ENCODE measurements at regions not wholly inside any gene's neighbourhood (a gene's known extent, or its start where the extent isn't known, plus 50 kb on each side); places are given as distances from the start of the nearest gene placed in this dataset.

DNA sequence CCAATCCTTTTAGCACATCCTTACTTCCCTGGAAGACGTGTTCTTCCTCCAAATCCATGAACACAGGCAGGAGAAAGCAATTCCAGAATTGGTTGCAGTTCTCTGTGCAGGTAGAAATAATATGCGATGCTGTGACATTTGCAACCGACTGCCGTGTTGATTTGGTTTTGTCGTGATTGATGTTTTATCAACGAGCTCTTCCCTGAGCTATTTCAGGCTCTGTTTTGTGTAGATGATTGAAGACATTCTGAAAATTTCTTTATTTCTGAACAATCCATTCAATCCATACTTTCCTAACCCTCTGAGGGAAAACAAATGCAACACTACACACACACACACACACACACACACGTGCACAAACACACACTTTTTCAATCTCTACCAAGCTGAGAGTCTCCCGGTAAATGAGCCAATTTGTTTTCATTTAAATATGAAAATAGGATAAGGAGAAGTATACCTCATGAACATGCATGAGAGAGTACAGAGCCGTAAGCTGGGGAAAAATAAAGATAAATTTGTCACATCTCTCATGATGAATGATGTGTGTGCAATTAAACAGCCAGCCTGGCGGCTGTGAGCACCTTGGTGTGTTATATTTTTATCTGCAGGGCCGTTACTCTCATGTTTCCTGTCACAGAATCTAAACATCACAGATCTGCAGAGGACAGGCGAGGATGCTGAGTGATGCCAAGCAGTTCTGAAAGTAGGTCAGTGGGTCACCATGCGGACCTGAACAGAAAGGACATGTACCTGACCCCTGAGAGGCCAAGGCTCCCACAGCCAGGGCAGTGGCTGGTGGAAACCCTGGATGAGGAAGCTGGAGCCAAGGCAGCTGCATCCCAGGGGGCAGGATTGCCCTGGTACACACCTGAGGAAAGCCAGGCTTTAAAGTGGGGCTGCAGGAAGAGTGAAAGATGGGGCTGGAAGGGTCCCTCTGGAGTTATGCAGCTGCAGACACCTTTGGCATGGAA is 64.8 kb downstream of the PDCL3 start:
- peak; percentile 32 for DNase-seq

- peak; percentile 46 for DNase-seq
Observed at GRCh38 chr2:100628506-100628905, 65.7 kb downstream of the PDCL3 start.

- peak; percentile 38 for DNase-seq
Observed at GRCh38 chr2:100629309-100629708, 66.5 kb downstream of the PDCL3 start.

- DNase-seq = peak; percentile 42
Observed at GRCh38 chr2:100630473-100630977, 67.7 kb downstream of the PDCL3 start.

- DNase-seq = peak; percentile 12
Observed at GRCh38 chr2:100632037-100632436, 69.2 kb downstream of the PDCL3 start.

DNA sequence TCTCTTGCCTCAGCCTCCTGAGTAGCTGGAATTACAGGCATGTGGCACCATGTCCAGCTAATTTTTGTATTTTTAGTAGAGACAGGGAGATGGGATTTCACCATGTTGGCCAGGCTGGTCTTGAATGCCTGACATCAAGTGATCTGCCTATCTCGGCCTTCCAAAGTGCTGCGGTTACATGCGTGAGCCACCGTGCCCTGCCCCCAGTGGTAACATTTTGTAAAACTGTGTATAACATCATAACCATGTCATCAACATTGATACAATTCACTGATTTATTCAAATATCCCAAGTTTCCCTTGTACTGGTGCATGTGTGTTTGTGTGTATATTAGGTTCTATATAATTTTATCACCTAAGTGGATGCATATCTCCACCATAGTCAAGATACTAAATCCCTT is 70.0 kb downstream of the PDCL3 start:
- DNase-seq = peak; percentile 6

DNA sequence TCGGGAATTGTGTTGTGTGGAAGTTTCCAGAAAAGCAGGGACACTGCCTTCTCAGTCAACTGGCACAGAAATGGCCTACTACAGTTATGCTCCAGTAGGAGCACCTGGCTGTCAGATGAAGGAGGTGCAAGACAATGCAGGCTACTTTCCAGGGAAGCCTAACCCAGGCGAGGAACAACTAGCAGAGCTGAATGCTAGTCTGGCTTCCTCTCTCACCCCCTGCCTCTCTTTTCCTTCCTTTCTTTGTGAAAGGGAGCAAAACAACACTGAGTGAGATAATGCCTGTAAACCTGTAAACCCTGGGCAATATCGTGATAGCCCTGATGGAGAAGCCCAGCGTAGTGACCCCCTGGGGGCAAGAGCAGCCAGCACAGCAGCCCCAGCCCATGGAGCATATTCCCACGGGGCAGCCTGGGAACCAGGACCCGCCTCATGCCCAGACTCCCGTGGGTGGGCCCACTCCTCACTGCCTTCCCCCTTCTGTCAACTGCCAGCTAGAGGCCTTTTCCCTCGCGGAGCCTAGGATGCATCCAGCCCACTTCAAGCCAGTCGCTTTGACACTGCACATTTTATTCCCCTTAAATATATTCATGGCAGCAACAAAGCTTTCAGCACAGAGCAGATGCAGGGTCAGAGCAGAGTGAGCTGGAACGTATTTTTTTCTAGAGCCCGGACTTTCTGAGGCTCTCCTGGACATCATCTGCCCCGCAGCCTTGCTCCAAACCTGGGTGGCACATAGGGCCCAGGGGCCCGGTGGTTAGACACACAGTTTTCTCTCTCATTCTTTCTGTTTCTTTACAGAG is 77.0 kb downstream of the PDCL3 start:
- DNase-seq = no peak

- DNase-seq = no peak
Observed at GRCh38 chr2:100640431-100641124, 77.8 kb downstream of the PDCL3 start.

- no peak for DNase-seq
Observed at GRCh38 chr2:100641125-100641435, 78.3 kb downstream of the PDCL3 start.

- no peak for DNase-seq
Observed at GRCh38 chr2:100642425-100642824, 79.6 kb downstream of the PDCL3 start.

- DNase-seq = no peak
Observed at GRCh38 chr2:100643467-100643866, 80.7 kb downstream of the PDCL3 start.

DNA sequence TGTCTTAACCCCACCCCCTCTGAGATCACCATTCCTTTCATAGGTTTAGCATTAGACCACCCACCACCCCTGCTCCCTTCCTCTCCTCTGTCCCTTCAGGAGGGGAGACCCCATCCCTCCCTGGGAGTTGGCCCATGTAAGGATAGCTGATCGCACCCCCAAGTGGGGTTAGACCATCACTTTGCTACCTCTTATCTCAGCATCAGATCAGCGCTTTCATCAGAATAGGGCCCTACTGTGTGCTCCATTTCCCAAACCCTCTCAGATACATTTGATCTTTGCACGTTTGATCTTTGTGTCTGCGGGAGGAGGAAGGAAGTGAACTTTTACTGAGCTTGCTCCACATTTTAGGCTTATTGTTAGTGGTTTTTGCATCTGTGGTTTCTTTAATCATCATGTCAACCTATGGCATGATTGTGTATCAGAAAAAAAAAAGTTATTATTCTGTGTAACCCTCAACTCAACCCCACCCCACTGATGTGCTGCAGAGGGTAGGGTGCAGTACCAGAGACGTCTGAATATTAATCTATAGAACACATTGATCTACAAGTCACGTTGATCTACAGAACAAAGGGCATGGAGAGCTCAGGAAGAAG is 81.2 kb downstream of the PDCL3 start:
- peak; percentile 52 for DNase-seq

GRCh38 chr2:100645695-100646429 is 83.1 kb downstream of the PDCL3 start:
- DNase-seq = no peak

- DNase-seq = no peak
Observed at GRCh38 chr2:100647709-100648108, 84.9 kb downstream of the PDCL3 start.

- DNase-seq = no peak
Observed at GRCh38 chr2:100650151-100650550, 87.4 kb downstream of the PDCL3 start.

DNA sequence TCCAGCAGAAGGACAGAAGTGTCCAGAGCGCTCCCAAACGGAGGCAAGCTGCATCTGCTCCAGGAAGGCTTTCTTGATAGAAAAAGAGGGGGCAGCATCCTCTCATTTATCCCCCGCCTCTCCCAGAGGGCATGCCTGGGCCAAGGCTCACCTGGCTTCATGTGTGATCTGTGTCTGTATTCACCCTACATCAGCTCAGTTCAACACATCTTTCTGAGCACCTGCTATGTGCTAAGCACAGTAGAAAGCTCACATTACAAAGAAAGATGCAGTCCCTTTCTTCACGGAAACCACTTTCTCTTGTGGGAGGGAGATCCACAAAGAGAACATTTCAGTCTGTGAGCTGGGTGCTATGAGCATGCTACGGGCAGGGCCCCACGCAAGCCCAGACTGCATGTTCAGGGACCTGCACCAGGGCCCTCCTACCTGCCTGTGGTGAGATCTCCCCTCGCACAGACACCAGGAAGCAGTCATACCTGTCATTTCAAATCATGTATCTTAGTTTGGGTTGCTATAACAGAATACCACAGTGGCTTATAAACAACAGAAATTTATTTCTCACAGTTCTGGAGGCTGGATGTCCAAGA is 90.7 kb downstream of the PDCL3 start:
- DNase-seq = no peak

GRCh38 chr2:100654611-100655010 is 91.8 kb downstream of the PDCL3 start:
- no peak for DNase-seq

- no peak for DNase-seq
Observed at GRCh38 chr2:100655446-100655845, 92.7 kb downstream of the PDCL3 start.

DNA sequence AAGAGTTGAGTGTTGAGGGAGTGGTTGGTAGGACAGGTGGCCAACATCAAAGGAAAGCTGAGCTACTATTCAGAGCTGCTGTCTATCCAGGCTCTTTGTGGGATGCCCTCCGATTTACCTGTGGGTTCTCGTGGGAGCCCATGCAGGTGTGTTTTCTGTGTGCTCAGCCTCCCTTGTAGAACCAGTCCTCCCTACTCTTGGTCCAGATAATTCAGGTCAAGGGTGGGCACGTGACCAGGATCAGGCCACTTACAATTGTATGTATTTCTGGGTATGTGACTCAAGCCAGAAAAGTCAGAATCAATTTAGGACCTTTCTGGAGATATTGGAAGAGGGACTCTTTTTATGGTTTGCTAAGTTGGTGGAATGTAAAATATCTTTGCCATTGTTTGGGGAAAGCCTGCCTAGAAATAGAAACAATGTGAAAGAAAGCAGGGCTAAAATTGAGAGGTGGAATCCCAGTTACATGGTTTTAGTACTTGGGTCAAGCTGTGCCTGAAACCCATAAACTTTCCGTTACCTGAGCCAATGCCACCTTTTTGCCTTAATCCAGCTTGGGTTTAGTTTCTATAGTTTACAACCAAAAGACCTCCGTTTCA is 93.2 kb downstream of the PDCL3 start:
- DNase-seq = no peak

DNA sequence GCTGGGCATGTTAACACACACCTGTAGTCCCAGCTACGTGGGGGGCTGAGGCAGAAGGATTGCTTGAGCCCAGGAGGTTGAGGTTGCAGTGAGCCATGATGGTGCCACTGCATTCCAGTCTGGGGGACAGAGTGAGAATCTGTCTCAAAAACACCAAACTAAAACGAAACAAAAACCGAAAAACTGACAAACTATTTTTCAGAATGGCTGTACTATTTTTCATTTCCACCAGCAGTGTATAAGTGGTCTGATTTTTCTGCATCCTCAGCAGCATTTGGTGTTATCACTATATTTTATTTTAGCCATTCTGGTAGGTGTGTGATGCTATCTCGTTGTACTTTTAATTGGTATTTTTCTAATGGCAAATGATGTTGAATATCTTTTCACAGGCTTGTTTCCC is 95.2 kb downstream of the PDCL3 start:
- no peak for DNase-seq

Measured in activated CD8-positive, alpha-beta memory T cell treated with anti-CD3 and anti-CD28 coated beads, Interleukin-2, amount 50 U/mL, for 48 hours (primary cell).